Liver (tissue), 8 donors: ENCODE measurements at regions not wholly inside any gene's neighbourhood (a gene's known extent, or its start where the extent isn't known, plus 50 kb on each side); places are given as distances from the start of the nearest gene placed in this dataset.

ENCODE experiments used
- DNase-seq: peaks from one replicate; pipeline ENCODE4 v3.0.0-alpha.2; 2017; ENCODE audit warnings: low spot score
- H3K27ac ChIP-seq, 2 donors: one replicate each; pipeline ENCODE4 v1.7.0; 2013; ENCODE audit warnings: inconsistent platforms in 2 of 2, low read length in 2 of 2, control low read depth in 1 of 2, low read depth in 1 of 2, mild to moderate bottlenecking in 1 of 2
- H3K27me3 ChIP-seq, 4 donors: one replicate each; pipeline versions ENCODE4 v1.6.1 to v1.7.0; 2013; ENCODE audit warnings: low read length in 3 of 4, inconsistent platforms in 1 of 4, mild to moderate bottlenecking in 1 of 4, moderate library complexity in 1 of 4; ENCODE audit not compliant: control insufficient read depth in 4 of 4, insufficient read depth in 4 of 4
- H3K36me3 ChIP-seq, 4 donors: one replicate each; pipeline versions ENCODE4 v1.6.1 to v1.7.0; 2013; ENCODE audit warnings: low read length in 3 of 4, mild to moderate bottlenecking in 3 of 4, low read depth in 1 of 4, moderate library complexity in 1 of 4; ENCODE audit not compliant: control insufficient read depth in 4 of 4, insufficient read depth in 3 of 4
- H3K4me1 ChIP-seq, 4 donors: one replicate each; pipeline versions ENCODE4 v1.6.1 to v1.7.0; 2013; ENCODE audit warnings: low read length in 3 of 4, mild to moderate bottlenecking in 3 of 4, moderate library complexity in 1 of 4; ENCODE audit not compliant: control insufficient read depth in 4 of 4, insufficient read depth in 4 of 4
- H3K4me3 ChIP-seq, 3 donors: one replicate each; pipeline versions ENCODE4 v1.6.1 to v1.7.0; 2013; ENCODE audit warnings: low read length in 3 of 3, control low read depth in 1 of 3, low read depth in 1 of 3, mild to moderate bottlenecking in 1 of 3
- H3K9ac ChIP-seq, 2 donors: one replicate each; pipeline ENCODE4 v1.7.0; 2013; ENCODE audit warnings: low read length in 2 of 2, mild to moderate bottlenecking in 2 of 2, moderate library complexity in 2 of 2, control low read depth in 1 of 2, low read depth in 1 of 2
- H3K9me3 ChIP-seq, 4 donors: one replicate each; pipeline versions ENCODE4 v1.6.1 to v1.7.0; 2013; ENCODE audit warnings: low read length in 3 of 4; ENCODE audit not compliant: control insufficient read depth in 4 of 4
- FOXA1 ChIP-seq: IDR thresholded peaks from 2 replicates; pipeline ENCODE4 v1.6.1; 2016; ENCODE audit warnings: antibody characterized with exemption
- FOXA2 ChIP-seq: IDR thresholded peaks from 2 replicates; pipeline ENCODE4 v1.6.1; 2016; ENCODE audit warnings: antibody characterized with exemption
- HNF4G ChIP-seq: IDR thresholded peaks from 2 replicates; pipeline ENCODE4 v1.6.1; 2016; ENCODE audit warnings: antibody characterized with exemption
- JUND ChIP-seq, 2 donors: IDR thresholded peaks; 2 replicates each; pipeline ENCODE4 v1.6.1; 2016; ENCODE audit warnings: antibody characterized with exemption in 2 of 2
- NR2F2 ChIP-seq: IDR thresholded peaks from 2 replicates; pipeline ENCODE4 v1.6.1; 2016; ENCODE audit warnings: antibody characterized with exemption
- RAD21 ChIP-seq, 2 donors: IDR thresholded peaks; 2 replicates each; pipeline ENCODE4 v1.6.1; 2016; ENCODE audit warnings: antibody characterized with exemption in 2 of 2, mild to moderate bottlenecking in 2 of 2
- SP1 ChIP-seq: IDR thresholded peaks from 2 replicates; pipeline ENCODE4 v1.6.1; 2018; ENCODE audit warnings: antibody characterized with exemption, mild to moderate bottlenecking
- TAF1 ChIP-seq: conservative IDR thresholded peaks from 2 replicates; pipeline ENCODE4 v1.6.1; 2016; ENCODE audit warnings: antibody characterized with exemption, mild to moderate bottlenecking
- WGBS: extraction: QIAGEN DNeasy Blood & Tissue Kit; methylation state at CpG from one replicate; pipeline ENCODE4 v1.1.7; 2013; 5-methylcytosine and 5-hydroxymethylcytosine counted together
- TF ChIP-seq, protein P1 (sequence below): IDR thresholded peaks from 2 replicates; pipeline ENCODE4 v1.6.1; 2016; ENCODE audit warnings: antibody characterized with exemption, mild to moderate bottlenecking
- TF ChIP-seq, protein P2 (sequence below): IDR thresholded peaks from 2 replicates; pipeline ENCODE4 v1.6.1; 2016; ENCODE audit warnings: antibody characterized with exemption
- TF ChIP-seq, protein P3 (sequence below): IDR thresholded peaks from 2 replicates; pipeline ENCODE4 v1.6.1; 2016; ENCODE audit warnings: antibody characterized with exemption
- TF ChIP-seq, protein P4 (sequence below): fragments of 150-350 bp; IDR thresholded peaks from 2 replicates; pipeline ENCODE4 v1.5.1; 2017; ENCODE audit warnings: improper control_type of control experiment, low read depth, low read length; ENCODE audit not compliant: missing input control
- donor health status: healthy.
- donor health status: healthy.
- donor health status: healthy.
- donor health status: healthy.
- donor health status: healthy.

DNA sequence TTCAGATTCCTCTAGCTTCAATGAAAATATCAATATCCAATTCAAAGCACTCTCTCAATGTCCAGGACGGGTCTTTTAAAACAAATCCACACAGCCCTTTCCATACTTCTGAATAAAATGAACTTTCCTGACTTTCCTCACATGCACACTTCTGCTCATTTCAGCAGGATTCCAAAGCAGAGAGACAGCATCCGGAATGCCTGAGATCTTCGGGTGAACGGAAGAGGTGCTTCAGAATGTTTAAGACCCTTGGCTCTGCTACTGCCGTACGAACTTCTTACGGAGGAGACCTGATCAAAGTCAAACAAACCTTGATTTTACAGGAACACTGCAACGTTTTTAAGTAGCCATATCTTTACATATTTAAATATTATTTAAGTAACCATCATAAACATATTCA is 245.7 kb downstream of the PTBP2 start (continued):
- TF ChIP-seq, protein P1, sequence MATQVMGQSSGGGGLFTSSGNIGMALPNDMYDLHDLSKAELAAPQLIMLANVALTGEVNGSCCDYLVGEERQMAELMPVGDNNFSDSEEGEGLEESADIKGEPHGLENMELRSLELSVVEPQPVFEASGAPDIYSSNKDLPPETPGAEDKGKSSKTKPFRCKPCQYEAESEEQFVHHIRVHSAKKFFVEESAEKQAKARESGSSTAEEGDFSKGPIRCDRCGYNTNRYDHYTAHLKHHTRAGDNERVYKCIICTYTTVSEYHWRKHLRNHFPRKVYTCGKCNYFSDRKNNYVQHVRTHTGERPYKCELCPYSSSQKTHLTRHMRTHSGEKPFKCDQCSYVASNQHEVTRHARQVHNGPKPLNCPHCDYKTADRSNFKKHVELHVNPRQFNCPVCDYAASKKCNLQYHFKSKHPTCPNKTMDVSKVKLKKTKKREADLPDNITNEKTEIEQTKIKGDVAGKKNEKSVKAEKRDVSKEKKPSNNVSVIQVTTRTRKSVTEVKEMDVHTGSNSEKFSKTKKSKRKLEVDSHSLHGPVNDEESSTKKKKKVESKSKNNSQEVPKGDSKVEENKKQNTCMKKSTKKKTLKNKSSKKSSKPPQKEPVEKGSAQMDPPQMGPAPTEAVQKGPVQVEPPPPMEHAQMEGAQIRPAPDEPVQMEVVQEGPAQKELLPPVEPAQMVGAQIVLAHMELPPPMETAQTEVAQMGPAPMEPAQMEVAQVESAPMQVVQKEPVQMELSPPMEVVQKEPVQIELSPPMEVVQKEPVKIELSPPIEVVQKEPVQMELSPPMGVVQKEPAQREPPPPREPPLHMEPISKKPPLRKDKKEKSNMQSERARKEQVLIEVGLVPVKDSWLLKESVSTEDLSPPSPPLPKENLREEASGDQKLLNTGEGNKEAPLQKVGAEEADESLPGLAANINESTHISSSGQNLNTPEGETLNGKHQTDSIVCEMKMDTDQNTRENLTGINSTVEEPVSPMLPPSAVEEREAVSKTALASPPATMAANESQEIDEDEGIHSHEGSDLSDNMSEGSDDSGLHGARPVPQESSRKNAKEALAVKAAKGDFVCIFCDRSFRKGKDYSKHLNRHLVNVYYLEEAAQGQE = no peak
- no peak for TF ChIP-seq NR2F2

DNA sequence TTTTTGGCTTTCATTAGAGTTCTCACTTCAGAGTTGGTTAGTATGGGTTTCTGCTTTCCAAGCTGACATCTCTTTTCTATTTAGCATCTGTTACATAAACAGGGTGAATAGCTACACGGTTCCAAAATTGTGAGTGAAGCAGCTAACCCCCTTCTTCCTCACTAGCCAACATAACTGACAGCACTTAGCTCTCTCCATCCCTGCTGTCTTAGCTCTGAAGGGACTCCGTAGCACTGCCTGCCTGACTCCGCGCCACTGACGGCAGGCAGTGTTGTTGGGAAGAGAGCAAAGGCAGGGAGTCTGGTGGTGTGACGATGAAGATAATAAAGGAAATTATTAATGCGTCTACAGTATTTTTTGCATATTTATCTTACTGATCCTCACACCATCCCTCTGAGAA is 247.0 kb downstream of the PTBP2 start:
- H3K9me3 ChIP-seq = no peaks in the 10 kb centered on the region
- 69% methylated on average over 7 of the region's 7 CpGs for WGBS
- no peaks in the 10 kb centered on the region for H3K36me3 ChIP-seq
- no peak overlapping the region for H3K4me3 ChIP-seq
- H3K27me3 ChIP-seq = no peaks in the 10 kb centered on the region
- H3K9ac ChIP-seq = no peak overlapping the region
- DNase-seq = no peak
- no peak for TF ChIP-seq SP1
- TF ChIP-seq, protein P2, sequence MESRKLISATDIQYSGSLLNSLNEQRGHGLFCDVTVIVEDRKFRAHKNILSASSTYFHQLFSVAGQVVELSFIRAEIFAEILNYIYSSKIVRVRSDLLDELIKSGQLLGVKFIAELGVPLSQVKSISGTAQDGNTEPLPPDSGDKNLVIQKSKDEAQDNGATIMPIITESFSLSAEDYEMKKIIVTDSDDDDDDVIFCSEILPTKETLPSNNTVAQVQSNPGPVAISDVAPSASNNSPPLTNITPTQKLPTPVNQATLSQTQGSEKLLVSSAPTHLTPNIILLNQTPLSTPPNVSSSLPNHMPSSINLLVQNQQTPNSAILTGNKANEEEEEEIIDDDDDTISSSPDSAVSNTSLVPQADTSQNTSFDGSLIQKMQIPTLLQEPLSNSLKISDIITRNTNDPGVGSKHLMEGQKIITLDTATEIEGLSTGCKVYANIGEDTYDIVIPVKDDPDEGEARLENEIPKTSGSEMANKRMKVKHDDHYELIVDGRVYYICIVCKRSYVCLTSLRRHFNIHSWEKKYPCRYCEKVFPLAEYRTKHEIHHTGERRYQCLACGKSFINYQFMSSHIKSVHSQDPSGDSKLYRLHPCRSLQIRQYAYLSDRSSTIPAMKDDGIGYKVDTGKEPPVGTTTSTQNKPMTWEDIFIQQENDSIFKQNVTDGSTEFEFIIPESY = no peak
- TF ChIP-seq, protein P1 = no peak
- no peak for TF ChIP-seq JUND (IDR thresholded peaks at IDR 0.05)
- TF ChIP-seq NR2F2 = no peak
- TF ChIP-seq RAD21 (IDR thresholded peaks at IDR 0.05) = no peak
- TF ChIP-seq, protein P3, sequence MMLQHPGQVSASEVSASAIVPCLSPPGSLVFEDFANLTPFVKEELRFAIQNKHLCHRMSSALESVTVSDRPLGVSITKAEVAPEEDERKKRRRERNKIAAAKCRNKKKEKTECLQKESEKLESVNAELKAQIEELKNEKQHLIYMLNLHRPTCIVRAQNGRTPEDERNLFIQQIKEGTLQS = no peak
- TF ChIP-seq FOXA1 = no peak
- no peak for TF ChIP-seq HNF4G
- TF ChIP-seq, protein P4, sequence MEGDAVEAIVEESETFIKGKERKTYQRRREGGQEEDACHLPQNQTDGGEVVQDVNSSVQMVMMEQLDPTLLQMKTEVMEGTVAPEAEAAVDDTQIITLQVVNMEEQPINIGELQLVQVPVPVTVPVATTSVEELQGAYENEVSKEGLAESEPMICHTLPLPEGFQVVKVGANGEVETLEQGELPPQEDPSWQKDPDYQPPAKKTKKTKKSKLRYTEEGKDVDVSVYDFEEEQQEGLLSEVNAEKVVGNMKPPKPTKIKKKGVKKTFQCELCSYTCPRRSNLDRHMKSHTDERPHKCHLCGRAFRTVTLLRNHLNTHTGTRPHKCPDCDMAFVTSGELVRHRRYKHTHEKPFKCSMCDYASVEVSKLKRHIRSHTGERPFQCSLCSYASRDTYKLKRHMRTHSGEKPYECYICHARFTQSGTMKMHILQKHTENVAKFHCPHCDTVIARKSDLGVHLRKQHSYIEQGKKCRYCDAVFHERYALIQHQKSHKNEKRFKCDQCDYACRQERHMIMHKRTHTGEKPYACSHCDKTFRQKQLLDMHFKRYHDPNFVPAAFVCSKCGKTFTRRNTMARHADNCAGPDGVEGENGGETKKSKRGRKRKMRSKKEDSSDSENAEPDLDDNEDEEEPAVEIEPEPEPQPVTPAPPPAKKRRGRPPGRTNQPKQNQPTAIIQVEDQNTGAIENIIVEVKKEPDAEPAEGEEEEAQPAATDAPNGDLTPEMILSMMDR = no peak
- no peak for TF ChIP-seq FOXA2
- TF ChIP-seq TAF1 = no peak
- H3K4me1 ChIP-seq = peaks cover 0 to 16% (median 4%) of the 10 kb centered on the region in 4 donors
- H3K27ac ChIP-seq = no peak overlapping the region
